GM12878 (cell line): ENCODE measurements at regions not wholly inside any gene's neighbourhood (a gene's known extent, or its start where the extent isn't known, plus 50 kb on each side); places are given as distances from the start of the nearest gene placed in this dataset.

Experiments
- ATAC-seq: fragments of 200-7000 bp; cut with Tn5 transposase; 3 replicates; pipeline ENCODE4 v1.9.1; 2020; ENCODE audit warnings: mild to moderate bottlenecking, moderate library complexity
- BruUV-seq: library from RNA; stranded (reverse); fragments of 400-500 nt; replicated peaks from 2 replicates; lab custom pipeline; 2021; lab: Mats Ljungman, UMichigan
- CTCF ChIA-PET: fragments of 300-600 bp; sonication (Branson Sonifier 250); formaldehyde crosslinking; extraction: SDS; loops from one replicate; lab custom pipeline; 2021; ENCODE audit warnings: inconsistent platforms; lab: Yijun Ruan, JAX
- POLR2A ChIA-PET: fragments of 350-600 bp; formaldehyde crosslinking; extraction: SDS; loops from one replicate; lab custom pipeline; 2021; ENCODE audit warnings: inconsistent platforms; lab: Charles Lee
- RAD21 ChIA-PET: fragments of 300-600 bp; sonication (Branson Sonifier 250); formaldehyde crosslinking; loops from one replicate; lab custom pipeline; 2023; ENCODE audit warnings: antibody characterized with exemption; ENCODE audit not compliant: unreplicated experiment; lab: Charles Lee
- SMC1A ChIA-PET: fragments of 300-600 bp; sonication (Branson Sonifier 250); formaldehyde crosslinking; loops from one replicate; lab custom pipeline; 2023; ENCODE audit not compliant: unreplicated experiment, uncharacterized antibody; lab: Charles Lee
- DNase-seq: peaks from one replicate; pipeline ENCODE4 v3.0.0-alpha.2; 2011; ENCODE audit warnings: low read depth, low spot score
- FAIRE-seq: peaks from 3 replicates; lab custom pipeline; 2011; peaks lifted over from hg19 to GRCh38; lab: Jason Lieb, UNC
- H2AFZ ChIP-seq: 2 replicates; pipeline ENCODE4 v1.6.0; 2011; ENCODE audit warnings: low read depth, low read length, control low read depth; ENCODE audit not compliant: control insufficient read depth
- H3K27ac ChIP-seq: 2 replicates; pipeline ENCODE4 v1.5.1; 2011; ENCODE audit warnings: control low read depth; ENCODE audit not compliant: control insufficient read depth, insufficient read depth
- H3K27me3 ChIP-seq, 2 experiments: replicated peaks in 1 of 2; 2 replicates each; pipeline versions ENCODE4 v1.6.0 to v1.6.1; 2011; ENCODE audit warnings: low read length in 1 of 2; ENCODE audit not compliant: control insufficient read depth in 2 of 2, insufficient read depth in 2 of 2
- H3K36me3 ChIP-seq, 2 experiments: 2 replicates each; pipeline ENCODE4 v1.5.1; 2011; ENCODE audit warnings: low read length in 1 of 2; ENCODE audit not compliant: control insufficient read depth in 2 of 2, insufficient read depth in 2 of 2
- H3K4me1 ChIP-seq: 2 replicates; pipeline ENCODE4 v1.6.1; 2011; ENCODE audit warnings: mild to moderate bottlenecking, low read length, moderate library complexity, mixed read lengths; ENCODE audit not compliant: control insufficient read depth, insufficient read depth
- H3K4me2 ChIP-seq: 2 replicates; pipeline ENCODE4 v1.6.0; 2011; ENCODE audit warnings: control low read depth; ENCODE audit not compliant: control insufficient read depth, insufficient read depth
- H3K4me3 ChIP-seq: fragments of 200-600 bp; sonication (generic); 2 replicates; pipeline ENCODE4 v1.5.1; 2016
- H3K79me2 ChIP-seq: 2 replicates; pipeline ENCODE4 v1.6.0; 2011; ENCODE audit warnings: low read length; ENCODE audit not compliant: control insufficient read depth, insufficient read depth
- H3K9ac ChIP-seq: 2 replicates; pipeline ENCODE4 v1.8.0; 2011; ENCODE audit warnings: low read length, control low read depth, mixed read lengths; ENCODE audit not compliant: control insufficient read depth, insufficient read depth
- H3K9me3 ChIP-seq: replicated peaks from 3 replicates; pipeline ENCODE4 v1.5.1; 2011; ENCODE audit warnings: mild to moderate bottlenecking, low read length; ENCODE audit not compliant: control insufficient read depth, insufficient read depth
- H4K20me1 ChIP-seq: 2 replicates; pipeline ENCODE4 v1.6.0; 2011; ENCODE audit not compliant: control insufficient read depth, insufficient read depth
- ATF2 ChIP-seq: IDR thresholded peaks from 2 replicates; pipeline ENCODE4 v1.6.1; 2012; ENCODE audit warnings: low read length, inconsistent platforms
- BACH1 ChIP-seq: fragments of 450-650 bp; IDR thresholded peaks from 2 replicates; pipeline ENCODE4 v1.6.1; 2017; ENCODE audit warnings: mild to moderate bottlenecking, borderline replicate concordance
- CBFB ChIP-seq: IDR thresholded peaks from 2 replicates; pipeline ENCODE4 v1.6.1; 2016; ENCODE audit warnings: antibody characterized with exemption, low read depth
- EGR1 ChIP-seq, 2 experiments: IDR thresholded peaks; 1 replicate in 1 of 2; 2 replicates in 1 of 2; pipeline ENCODE4 v1.6.1; 2011 to 2012; ENCODE audit warnings: low read depth in 2 of 2, low read length in 2 of 2, borderline replicate concordance in 1 of 2, mild to moderate bottlenecking in 1 of 2, moderate library complexity in 1 of 2
- FOS ChIP-seq: IDR thresholded peaks from 3 replicates; pipeline ENCODE4 v1.6.1; 2011; ENCODE audit warnings: borderline replicate concordance; ENCODE audit not compliant: insufficient read length; ENCODE audit errors: extremely low read depth
- IRF3 ChIP-seq: fragments of 450-650 bp; IDR thresholded peaks from 2 replicates; pipeline ENCODE4 v1.6.1; 2014; ENCODE audit warnings: mild to moderate bottlenecking
- NR2F1 ChIP-seq: fragments of 450-650 bp; conservative IDR thresholded peaks from 2 replicates; pipeline ENCODE4 v1.6.1; 2017; ENCODE audit warnings: mild to moderate bottlenecking
- PKNOX1 ChIP-seq: fragments of 450-650 bp; IDR thresholded peaks from 2 replicates; pipeline ENCODE4 v1.6.1; 2016; ENCODE audit warnings: mild to moderate bottlenecking
- RAD51 ChIP-seq: fragments of 450-650 bp; IDR thresholded peaks from 2 replicates; pipeline ENCODE4 v1.6.1; 2016; ENCODE audit warnings: moderate library complexity, mild to moderate bottlenecking, inconsistent platforms
- SIX5 ChIP-seq: IDR thresholded peaks from 2 replicates; pipeline ENCODE4 v1.6.1; 2011; ENCODE audit warnings: mild to moderate bottlenecking, low read depth, low read length, moderate library complexity; ENCODE audit not compliant: severe bottlenecking
- TARDBP ChIP-seq: IDR thresholded peaks from 2 replicates; pipeline ENCODE4 v1.6.1; 2016; ENCODE audit warnings: borderline replicate concordance
- TCF7 ChIP-seq: IDR thresholded peaks from 2 replicates; pipeline ENCODE4 v1.6.1; 2014; ENCODE audit warnings: antibody characterized with exemption, borderline replicate concordance
- ZNF24 ChIP-seq: fragments of 450-650 bp; IDR thresholded peaks from 2 replicates; pipeline ENCODE4 v1.6.1; 2017; ENCODE audit warnings: antibody characterized with exemption, mild to moderate bottlenecking
- ZNF592 ChIP-seq: fragments of 450-650 bp; IDR thresholded peaks from 2 replicates; pipeline ENCODE4 v1.6.1; 2017; ENCODE audit warnings: mild to moderate bottlenecking, moderate library complexity
- WGBS: methylation state at CpG from one replicate; pipeline ENCODE4 v1.1.6; 2016; ENCODE audit warnings: low lambda C conversion rate; ENCODE audit not compliant: insufficient replicate concordance, insufficient coverage; ENCODE audit errors: missing lambda C conversion rate; 5-methylcytosine and 5-hydroxymethylcytosine counted together
- in situ Hi-C: fragments of 300-500 bp; cut with MboI; formaldehyde crosslinking; loops from 9 replicates; pipeline ENCODE4 v1.14.3; 2018; ENCODE audit warnings: mixed read lengths
- intact Hi-C: fragments of 100-400 bp; cut with micrococcal nuclease; formaldehyde crosslinking; loops from one replicate; pipeline ENCODE4 v1.14.2; 2022; ENCODE audit not compliant: unreplicated experiment

- SMC1A ChIA-PET, result interaction anchor here (0.6 to 0.8 kb wide), 3 partner anchors 26 to 774 kb away, joined by 3 read pairs; no protein-coding TSS in a partner anchor
- H3K4me3 ChIP-seq, result no peak overlapping the region
- H3K27ac ChIP-seq, result no peak overlapping the region
- intact Hi-C loops, result no loop called here
- DNase-seq, result no peak
- H3K79me2 ChIP-seq, result no peaks in the 10 kb centered on the region
- BruUV-seq, result no TSS peak
- WGBS, result 17% methylated on average over 9 of the region's 9 CpGs
- no peaks in the 10 kb centered on the region for H3K4me1 ChIP-seq
- CTCF ChIA-PET, result interaction anchor here (0.8 to 1.4 kb wide), 2 partner anchors 17 to 26 kb away, joined by 3 to 4 read pairs; no protein-coding TSS in a partner anchor
- in situ Hi-C loops, result no loop called here
- POLR2A ChIA-PET, result no interaction called here
- no peak overlapping the region for H3K9ac ChIP-seq
- H2AFZ ChIP-seq, result no peak overlapping the region
- H3K36me3 ChIP-seq, result no peaks in the 10 kb centered on the region
- ATAC-seq, result no peak
- no peaks in the 10 kb centered on the region for H3K9me3 ChIP-seq
- H4K20me1 ChIP-seq, result no peaks in the 10 kb centered on the region
- TF ChIP-seq EGR1 (IDR thresholded peaks at IDR 0.05; ENCODE audit: borderline replicate concordance in 1 of 2, low read depth in 2 of 2, low read length in 2 of 2) (no peak), TARDBP (no peak), PKNOX1 (no peak), SIX5 (no peak), CBFB (no peak), FOS (no peak), ZNF24 (no peak), NR2F1 (no peak), ATF2 (no peak), ZNF592 (no peak), BACH1 (no peak), TCF7 (no peak), IRF3 (no peak), RAD51 (no peak)
- TF ChIP-seq, all 136 proteins: peak for 0
- Histone ChIP-seq H3K4me2 (no peak overlapping the region), H3K27me3 (no peaks in the 10 kb centered on the region)
- no peak for FAIRE-seq
- RAD21 ChIA-PET, result no interaction called here
Observed at GRCh38 chr10:33402220-33403073, 68.0 kb upstream of the NRP1 start.
